A549 (cell line): ENCODE measurements at regions not wholly inside any gene's neighbourhood (a gene's known extent, or its start where the extent isn't known, plus 50 kb on each side); places are given as distances from the start of the nearest gene placed in this dataset.

Experiments used
- ATAC-seq, 2 experiments: fragments of 200-7000 bp in 1 of 2; fragments of >200 bp in 1 of 2; cut with Nextera tagmentation in 1 of 2; cut with Tn5 transposase in 1 of 2; 3 replicates each; pipeline versions ENCODE4 v1.8.0 to v1.9.1; 2018 to 2020; ENCODE audit warnings: mild to moderate bottlenecking in 1 of 2, moderate library complexity in 1 of 2
- CTCF ChIA-PET: fragments of 300-600 bp; sonication (Branson Sonifier 250); formaldehyde crosslinking; extraction: SDS; loops from one replicate; lab custom pipeline; 2021; ENCODE audit warnings: antibody characterized with exemption, inconsistent platforms; lab: Yijun Ruan, JAX
- POLR2A ChIA-PET: fragments of 350-600 bp; formaldehyde crosslinking; extraction: SDS; loops from one replicate; lab custom pipeline; 2021; ENCODE audit warnings: antibody characterized with exemption, inconsistent platforms; lab: Yijun Ruan, JAX
- DNase-seq, 2 experiments: peaks; one replicate each; pipeline versions ENCODE4 v3.0.0 to v3.0.0-alpha.2; 2011 to 2016; ENCODE audit warnings: low read depth in 1 of 2, low spot score in 1 of 2
- FAIRE-seq: peaks from 2 replicates; lab custom pipeline; 2011; peaks lifted over from hg19 to GRCh38; lab: Jason Lieb, UNC
- H3K27ac ChIP-seq, 2 experiments: fragments of >200 bp; sonication (Bioruptor Twin); formaldehyde crosslinking; 3 replicates each; pipeline ENCODE4 v1.5.1; 2016 to 2017
- H3K4me1 ChIP-seq: fragments of >200 bp; sonication (Bioruptor Twin); formaldehyde crosslinking; 3 replicates; pipeline ENCODE4 v1.6.1; 2016
- H3K4me2 ChIP-seq: fragments of >200 bp; sonication (Bioruptor Twin); formaldehyde crosslinking; 3 replicates; pipeline ENCODE4 v1.6.1; 2016
- H3K4me3 ChIP-seq: fragments of >200 bp; sonication (Bioruptor Twin); formaldehyde crosslinking; 3 replicates; pipeline ENCODE4 v1.5.1; 2016
- H3K9me3 ChIP-seq: fragments of >200 bp; sonication (Bioruptor Twin); formaldehyde crosslinking; 3 replicates; pipeline ENCODE4 v1.6.1; 2016
- ATOH8 ChIP-seq: fragments of 250-450 bp; sonication (Bioruptor Pico); IDR thresholded peaks from 2 replicates; pipeline ENCODE4 v1.5.0; 2020; ENCODE audit warnings: low read depth, mild to moderate bottlenecking, moderate library complexity
- BCL3 ChIP-seq: fragments of >200 bp; sonication (Bioruptor Twin); formaldehyde crosslinking; IDR thresholded peaks from 3 replicates; pipeline ENCODE4 v1.6.1; 2016
- BHLHE40 ChIP-seq: IDR thresholded peaks from 2 replicates; pipeline ENCODE4 v1.6.1; 2012; ENCODE audit warnings: low read depth, low read length, inconsistent platforms
- CHD4 ChIP-seq: fragments of 200-600 bp; sonication (generic); IDR thresholded peaks from 2 replicates; pipeline ENCODE4 v1.6.1; 2016; ENCODE audit warnings: antibody characterized with exemption, mild to moderate bottlenecking, borderline replicate concordance
- CTCF ChIP-seq: fragments of >200 bp; sonication (Bioruptor Twin); formaldehyde crosslinking; IDR thresholded peaks from 3 replicates; pipeline ENCODE4 v1.5.1; 2016
- EHMT2 ChIP-seq: fragments of 200-600 bp; sonication (generic); IDR thresholded peaks from 2 replicates; pipeline ENCODE4 v1.6.1; 2016; ENCODE audit warnings: antibody characterized with exemption, low read depth, mild to moderate bottlenecking, moderate library complexity
- EP300 ChIP-seq, 2 experiments: fragments of >200 bp; sonication (Bioruptor Twin); formaldehyde crosslinking; IDR thresholded peaks; 2 replicates in 1 of 2; 3 replicates in 1 of 2; pipeline ENCODE4 v1.6.1; 2016 to 2017
- FOSB ChIP-seq: fragments of 250-450 bp; sonication (Bioruptor Pico); IDR thresholded peaks from 2 replicates; pipeline ENCODE4 v1.5.0; 2020; ENCODE audit warnings: mild to moderate bottlenecking, moderate library complexity
- FOXS1 ChIP-seq: fragments of 250-450 bp; sonication (Bioruptor Pico); IDR thresholded peaks from 2 replicates; pipeline ENCODE4 v1.5.0; 2020; ENCODE audit warnings: mild to moderate bottlenecking, moderate library complexity
- JUNB ChIP-seq: fragments of >200 bp; sonication (Bioruptor Twin); formaldehyde crosslinking; IDR thresholded peaks from 2 replicates; pipeline ENCODE4 v1.6.1; 2016
- KDM1A ChIP-seq: fragments of 200-600 bp; sonication (generic); IDR thresholded peaks from 2 replicates; pipeline ENCODE4 v1.6.1; 2016; ENCODE audit warnings: low read depth, mild to moderate bottlenecking
- NPAS2 ChIP-seq: fragments of 250-450 bp; sonication (Bioruptor Pico); IDR thresholded peaks from 2 replicates; pipeline ENCODE4 v1.8.0; 2022; ENCODE audit warnings: mild to moderate bottlenecking, moderate library complexity, borderline replicate concordance
- POLR2AphosphoS2 ChIP-seq: conservative IDR thresholded peaks from 2 replicates; pipeline ENCODE4 v1.6.1; 2012; ENCODE audit warnings: low read length, improper control_type of control experiment, inconsistent platforms
- RAD21 ChIP-seq, 2 experiments: fragments of >200 bp in 1 of 2; sonication (Bioruptor Twin) in 1 of 2; formaldehyde crosslinking in 1 of 2; IDR thresholded peaks in 1 of 2; conservative IDR thresholded peaks in 1 of 2; 2 replicates in 1 of 2; 3 replicates in 1 of 2; pipeline ENCODE4 v1.6.1; 2012 to 2018; ENCODE audit warnings: inconsistent platforms in 1 of 2
- RCOR1 ChIP-seq: fragments of 150-350 bp; IDR thresholded peaks from 2 replicates; pipeline ENCODE4 v1.6.1; 2014; ENCODE audit warnings: antibody characterized with exemption, low read length, low read depth
- SREBF2 ChIP-seq: fragments of 450-650 bp; IDR thresholded peaks from 2 replicates; pipeline ENCODE4 v1.6.1; 2014; ENCODE audit warnings: mild to moderate bottlenecking, moderate library complexity
- TFCP2L1 ChIP-seq: fragments of 250-450 bp; sonication (Bioruptor Pico); IDR thresholded peaks from 2 replicates; pipeline ENCODE4 v1.5.0; 2021; ENCODE audit warnings: mild to moderate bottlenecking
- ZC3H11A ChIP-seq: fragments of 450-650 bp; IDR thresholded peaks from 2 replicates; pipeline ENCODE4 v1.6.1; 2014; ENCODE audit warnings: antibody characterized with exemption, mild to moderate bottlenecking
- WGBS: methylation state at CpG from one replicate; pipeline ENCODE4 v1.1.6; 2017; ENCODE audit errors: missing lambda C conversion rate; 5-methylcytosine and 5-hydroxymethylcytosine counted together

- Histone ChIP-seq H3K4me2 (no peak overlapping the region), H3K4me3 (no peak overlapping the region), H3K9me3 (no peaks in the 10 kb centered on the region), H3K27ac (no peak overlapping the region), H3K4me1 (peaks cover 19% of the 10 kb centered on the region; the same call in 2 of the 3 replicates)
- DNase-seq (no peak), FAIRE-seq (no peak), ATAC-seq (no peak)
- 84% methylated on average over 6 of the region's 6 CpGs for WGBS
- TF ChIP-seq BHLHE40 = no peak
- TF ChIP-seq CHD4 = no peak
- no peak for TF ChIP-seq FOXS1
- no peak for TF ChIP-seq BCL3
- TF ChIP-seq RCOR1 = no peak
- no peak for TF ChIP-seq RAD21 (conservative IDR thresholded peaks at IDR 0.05 in 1 of 2, IDR thresholded peaks at IDR 0.05 in 1 of 2)
- no peak for TF ChIP-seq EHMT2
- no peak for TF ChIP-seq FOSB
- no peak for TF ChIP-seq SREBF2
- POLR2A ChIA-PET = no interaction called here
- CTCF ChIA-PET = interaction anchor here (0.7 to 2.5 kb wide), 15 partner anchors 8 to 343 kb away, joined by 3 to 18 read pairs (median 5); no protein-coding TSS in a partner anchor
Measured at GRCh38 chr10:29859521-29860130, 199.8 kb downstream of the JCAD start.

- ATAC-seq (peak; percentile 54 to 70; a peak in 4 of 6 replicates), DNase-seq (no peak), FAIRE-seq (no peak)
- Histone ChIP-seq H3K4me2 (peak overlapping the region; percentile 69), H3K9me3 (no peaks in the 10 kb centered on the region), H3K27ac (peak overlapping the region; percentile 45 to 75; a peak in 5 of 6 replicates), H3K4me1 (peaks cover 19% of the 10 kb centered on the region; the same call in 2 of the 3 replicates), H3K4me3 (no peak overlapping the region)
- CTCF ChIA-PET = interaction anchor here (0.6 to 2.5 kb wide), 47 partner anchors 9 to 1187 kb away, joined by 3 to 18 read pairs (median 5); no protein-coding TSS in a partner anchor
- POLR2A ChIA-PET = no interaction called here
- 24% methylated on average over 3 of the region's 3 CpGs for WGBS
- TF ChIP-seq EP300 (IDR thresholded peaks at IDR 0.05) (no peak), EHMT2 (no peak), KDM1A (no peak), NPAS2 (CRISPR knock-in tag) (no peak), POLR2AphosphoS2 (no peak), ZC3H11A (no peak), CTCF (no peak), JUNB (no peak), ATOH8 (CRISPR knock-in tag) (no peak), TFCP2L1 (CRISPR knock-in tag) (no peak)
Measured at GRCh38 chr10:29858702-29859267, 200.6 kb downstream of the JCAD start.
